Panc1 (cell line): ENCODE measurements at regions not wholly inside any gene's neighbourhood (a gene's known extent, or its start where the extent isn't known, plus 50 kb on each side); places are given as distances from the start of the nearest gene placed in this dataset.

ENCODE experiments used
- ATAC-seq: fragments of 200-7000 bp; cut with Tn5 transposase; 2 replicates; pipeline ENCODE4 v1.9.1; 2020; ENCODE audit warnings: mild to moderate bottlenecking, moderate library complexity
- BruUV-seq: library from RNA; stranded (reverse); fragments of 400-500 nt; replicated peaks from 2 replicates; lab custom pipeline; 2021; lab: Mats Ljungman, UMichigan
- CTCF ChIA-PET: fragments of 300-600 bp; sonication (Branson Sonifier 250); formaldehyde crosslinking; loops from one replicate; lab custom pipeline; 2022; ENCODE audit warnings: antibody characterized with exemption; lab: Charles Lee
- POLR2A ChIA-PET: fragments of 300-600 bp; sonication (Branson Sonifier 250); formaldehyde crosslinking; loops from one replicate; lab custom pipeline; 2022; ENCODE audit warnings: antibody characterized with exemption; lab: Charles Lee
- DNase-seq: peaks from one replicate; pipeline ENCODE4 v3.0.0-alpha.2; 2010; ENCODE audit warnings: low read depth, low spot score
- H3K27ac ChIP-seq: 2 replicates; pipeline ENCODE4 v1.5.1; 2011; ENCODE audit warnings: mild to moderate bottlenecking, low read length, inconsistent platforms
- H3K27me3 ChIP-seq: fragments of 200-500 bp; sonication (Bioruptor generic); 2 replicates; pipeline ENCODE4 v1.6.0; 2014; ENCODE audit warnings: low read length, inconsistent platforms; ENCODE audit not compliant: control insufficient read depth, insufficient read depth
- H3K36me3 ChIP-seq: fragments of 200-500 bp; sonication (Bioruptor generic); 2 replicates; pipeline ENCODE4 v1.5.1; 2014; ENCODE audit warnings: inconsistent platforms, mild to moderate bottlenecking, low read length, moderate library complexity; ENCODE audit not compliant: control insufficient read depth, insufficient read depth
- H3K4me1 ChIP-seq: 2 replicates; pipeline ENCODE4 v1.5.1; 2011; ENCODE audit warnings: inconsistent platforms, mild to moderate bottlenecking, low read length, moderate library complexity; ENCODE audit not compliant: control insufficient read depth, insufficient read depth
- H3K4me3 ChIP-seq, 2 experiments: 2 replicates each; pipeline ENCODE4 v1.5.1; 2011 to 2012; ENCODE audit warnings: low read depth in 2 of 2, low read length in 2 of 2, mild to moderate bottlenecking in 2 of 2, inconsistent platforms in 1 of 2, moderate library complexity in 1 of 2
- H3K9me3 ChIP-seq: fragments of 200-500 bp; sonication (Bioruptor generic); 2 replicates; pipeline ENCODE4 v1.5.1; 2014; ENCODE audit warnings: low read depth, mild to moderate bottlenecking, inconsistent platforms, low read length, moderate library complexity; ENCODE audit not compliant: control insufficient read depth, insufficient read depth
- CTCF ChIP-seq: fragments of 450-650 bp; IDR thresholded peaks from 2 replicates; pipeline ENCODE4 v1.5.1; 2017; ENCODE audit warnings: mild to moderate bottlenecking
- POLR2AphosphoS5 ChIP-seq: IDR thresholded peaks from 2 replicates; pipeline ENCODE4 v1.6.1; 2012; ENCODE audit warnings: mild to moderate bottlenecking, low read depth, low read length, moderate library complexity
- REST ChIP-seq, 2 experiments: IDR thresholded peaks; 2 replicates each; pipeline ENCODE4 v1.6.1; 2011 to 2012; ENCODE audit warnings: low read depth in 2 of 2, control low read depth in 1 of 2, low read length in 1 of 2, mild to moderate bottlenecking in 1 of 2, moderate library complexity in 1 of 2; ENCODE audit not compliant: insufficient read depth in 1 of 2
- SIN3A ChIP-seq: IDR thresholded peaks from 2 replicates; pipeline ENCODE4 v1.6.1; 2012; ENCODE audit warnings: low read depth, mild to moderate bottlenecking, low read length, moderate library complexity, borderline replicate concordance; ENCODE audit not compliant: insufficient read depth
- TCF7L2 ChIP-seq: IDR thresholded peaks from 2 replicates; pipeline ENCODE4 v1.6.1; 2011; ENCODE audit warnings: mild to moderate bottlenecking, low read depth, low read length, inconsistent platforms
- in situ Hi-C: cut with HindIII; loops from 2 replicates; pipeline ENCODE4 v1.10.0; 2016; ENCODE audit warnings: low sequenced_read_pairs, low pct_unique_long_range_greater_than_20kb
- intact Hi-C: fragments of 100-400 bp; cut with micrococcal nuclease; formaldehyde crosslinking; loops from one replicate; pipeline ENCODE4 v1.10.0; 2022; ENCODE audit not compliant: unreplicated experiment

- Histone ChIP-seq H3K27me3 (no peaks in the 10 kb centered on the region), H3K36me3 (no peaks in the 10 kb centered on the region), H3K9me3 (no peaks in the 10 kb centered on the region), H3K4me1 (no peaks in the 10 kb centered on the region), H3K27ac (no peak overlapping the region), H3K4me3 (no peak overlapping the region)
- intact Hi-C loops (no loop called here), in situ Hi-C loops (no loop called here)
- POLR2A ChIA-PET: no interaction called here
- TF ChIP-seq POLR2AphosphoS5 (no peak), TCF7L2 (no peak), REST (IDR thresholded peaks at IDR 0.05; ENCODE audit: insufficient read depth in 1 of 2, low read depth in 2 of 2, low read length in 1 of 2) (no peak), SIN3A (no peak), CTCF (no peak)
- DNase-seq (no peak), ATAC-seq (no peak)
- CTCF ChIA-PET: no interaction called here
- no TSS peak for BruUV-seq
These were observed 347.7 kb downstream of the NPHP4 start for GRCh38 chr1:5644281-5645134.

GRCh38 chr1:5643360-5644107 lies 348.7 kb downstream of the NPHP4 start:
- in situ Hi-C loops (no loop called here), intact Hi-C loops (no loop called here)
- Histone ChIP-seq H3K27me3 (no peaks in the 10 kb centered on the region; the same call in 1 of the 2 replicates), H3K36me3 (no peaks in the 10 kb centered on the region), H3K27ac (no peak overlapping the region), H3K4me1 (no peaks in the 10 kb centered on the region), H3K9me3 (no peaks in the 10 kb centered on the region), H3K4me3 (no peak overlapping the region)
- BruUV-seq: no TSS peak
- ATAC-seq (no peak), DNase-seq (no peak)
- POLR2A ChIA-PET: no interaction called here
- no peak for TF ChIP-seq TCF7L2
- TF ChIP-seq REST (IDR thresholded peaks at IDR 0.05; ENCODE audit: insufficient read depth in 1 of 2, low read depth in 2 of 2, low read length in 1 of 2): no peak
- TF ChIP-seq CTCF: no peak
- no peak for TF ChIP-seq POLR2AphosphoS5
- no peak for TF ChIP-seq SIN3A
- CTCF ChIA-PET: no interaction called here
